ENCODE measurements at regions not wholly inside any gene's neighbourhood (a gene's known extent, or its start where the extent isn't known, plus 50 kb on each side); places are given as distances from the start of the nearest gene placed in this dataset.
"Not testable (repeated sequence)": the region's sequence is repeated elsewhere in the genome, so short reads cannot be mapped to it uniquely, and the experiment has no call there.

- no peak overlapping the region for H3K4me3 Mint-ChIP-seq (ENCODE audit: unreplicated experiment)
- no peak overlapping the region for H3K27ac Mint-ChIP-seq (ENCODE audit: unreplicated experiment)
- no peaks in the 10 kb centered on the region for H3K4me1 Mint-ChIP-seq (ENCODE audit: unreplicated experiment)
- H3K27me3 Mint-ChIP-seq (ENCODE audit: unreplicated experiment): no peaks in the 10 kb centered on the region
- no peak for TF ChIP-seq CTCF (IDR thresholded peaks at IDR 0.05; ENCODE audit: unreplicated experiment)
- no peak for DNase-seq (ENCODE audit: low spot score)
- no peaks in the 10 kb centered on the region for H3K9me3 Mint-ChIP-seq (ENCODE audit: unreplicated experiment)
- no peaks in the 10 kb centered on the region for H3K36me3 Mint-ChIP-seq (ENCODE audit: low read depth, unreplicated experiment)
Observed at GRCh38 chr7:152504816-152505215, 69.0 kb upstream of the KMT2C start.

- Mint-ChIP-seq H3K4me1 (ENCODE audit: unreplicated experiment) (no peaks in the 10 kb centered on the region), H3K9me3 (ENCODE audit: unreplicated experiment) (no peaks in the 10 kb centered on the region), H3K27ac (ENCODE audit: unreplicated experiment) (no peak overlapping the region), H3K4me3 (ENCODE audit: unreplicated experiment) (no peak overlapping the region), H3K27me3 (ENCODE audit: unreplicated experiment) (no peaks in the 10 kb centered on the region), H3K36me3 (ENCODE audit: low read depth, unreplicated experiment) (no peaks in the 10 kb centered on the region)
- DNase-seq (ENCODE audit: low spot score): no peak
- TF ChIP-seq CTCF (IDR thresholded peaks at IDR 0.05; ENCODE audit: unreplicated experiment): no peak
Observed at GRCh38 chr7:152504367-152504766, 68.6 kb upstream of the KMT2C start.

DNA sequence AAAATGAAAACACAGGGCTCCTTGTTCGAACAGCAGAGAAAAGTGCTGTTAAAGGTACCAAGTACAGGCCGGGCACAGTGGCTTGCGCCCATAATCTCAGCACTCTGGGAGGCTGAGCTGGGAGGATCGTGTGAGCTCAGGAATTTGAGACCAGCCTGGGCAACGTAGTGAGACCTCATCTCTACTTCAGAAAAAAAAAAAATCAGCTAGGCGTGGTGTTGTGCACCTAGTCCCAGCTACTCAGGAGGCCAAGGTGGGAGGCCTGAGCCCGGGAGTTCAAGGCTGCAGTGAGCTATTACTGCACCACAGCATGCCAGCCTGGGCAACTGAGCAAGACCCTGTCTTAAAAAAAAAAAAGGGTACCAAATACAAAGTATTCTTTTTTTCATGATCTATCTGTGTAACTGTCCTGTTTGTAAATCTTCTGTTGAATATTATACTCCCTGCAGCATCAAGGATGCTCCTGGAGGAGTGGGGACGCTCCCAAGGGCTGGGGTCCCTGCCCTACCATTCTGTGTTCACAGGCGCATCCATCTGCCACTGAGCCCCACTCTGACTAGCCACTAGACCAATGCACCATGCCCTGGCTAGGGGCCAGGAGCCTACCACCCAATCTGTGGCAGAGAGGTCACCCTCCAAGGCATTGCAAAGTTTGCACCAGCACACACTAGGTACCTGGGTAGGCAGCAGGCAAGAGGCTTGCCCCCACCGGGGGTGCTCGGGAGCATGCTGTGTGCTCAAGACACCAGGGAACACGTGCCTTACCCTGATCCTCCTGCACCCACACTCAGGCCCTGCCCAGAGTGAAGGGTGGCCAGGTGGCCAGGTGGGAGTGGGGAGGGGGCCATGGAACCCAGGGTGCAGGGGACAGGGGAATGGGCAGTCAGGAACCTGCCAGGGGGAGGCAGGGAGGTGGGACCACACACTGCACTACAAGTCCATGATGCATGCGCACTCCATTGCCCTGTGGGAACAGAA is 67.3 kb upstream of the KMT2C start:
- no peaks in the 10 kb centered on the region for H3K4me1 Mint-ChIP-seq (ENCODE audit: unreplicated experiment)
- no peak for TF ChIP-seq CTCF (IDR thresholded peaks at IDR 0.05; ENCODE audit: unreplicated experiment)
- H3K9me3 Mint-ChIP-seq (ENCODE audit: unreplicated experiment): no peaks in the 10 kb centered on the region
- H3K36me3 Mint-ChIP-seq (ENCODE audit: low read depth, unreplicated experiment): no peaks in the 10 kb centered on the region
- H3K27me3 Mint-ChIP-seq (ENCODE audit: unreplicated experiment): no peaks in the 10 kb centered on the region
- H3K4me3 Mint-ChIP-seq (ENCODE audit: unreplicated experiment): no peak overlapping the region
- H3K27ac Mint-ChIP-seq (ENCODE audit: unreplicated experiment): no peak overlapping the region
- DNase-seq (ENCODE audit: low spot score): no peak

GRCh38 chr7:152501506-152501905 is 65.7 kb upstream of the KMT2C start:
- Mint-ChIP-seq H3K4me3 (ENCODE audit: unreplicated experiment) (no peak overlapping the region), H3K4me1 (ENCODE audit: unreplicated experiment) (no peaks in the 10 kb centered on the region), H3K36me3 (ENCODE audit: low read depth, unreplicated experiment) (no peaks in the 10 kb centered on the region), H3K9me3 (ENCODE audit: unreplicated experiment) (no peaks in the 10 kb centered on the region), H3K27ac (ENCODE audit: unreplicated experiment) (no peak overlapping the region), H3K27me3 (ENCODE audit: unreplicated experiment) (no peaks in the 10 kb centered on the region)
- no peak for TF ChIP-seq CTCF (IDR thresholded peaks at IDR 0.05; ENCODE audit: unreplicated experiment)
- no peak for DNase-seq (ENCODE audit: low spot score)

- not testable (repeated sequence) for H3K4me1 Mint-ChIP-seq (ENCODE audit: unreplicated experiment); H3K36me3 Mint-ChIP-seq (ENCODE audit: low read depth, unreplicated experiment); H3K9me3 Mint-ChIP-seq (ENCODE audit: unreplicated experiment); H3K4me3 Mint-ChIP-seq (ENCODE audit: unreplicated experiment); H3K27ac Mint-ChIP-seq (ENCODE audit: unreplicated experiment); H3K27me3 Mint-ChIP-seq (ENCODE audit: unreplicated experiment); DNase-seq (ENCODE audit: low spot score)
Observed at GRCh38 chr7:152499969-152500368, 64.2 kb upstream of the KMT2C start.

Measured in endothelial cell (in vitro differentiated cells).